Dermis microvascular lymphatic vessel endothelial cell (primary cell): ENCODE measurements at regions not wholly inside any gene's neighbourhood (a gene's known extent, or its start where the extent isn't known, plus 50 kb on each side); places are given as distances from the start of the nearest gene placed in this dataset.
A peak's percentile ranks its signal among the peaks of the same experiment; 100 is the strongest.
"Not testable (repeated sequence)": the region's sequence is repeated elsewhere in the genome, so short reads cannot be mapped to it uniquely, and the experiment has no call there.

Experiments used
- DNase-seq, 2 donors: peaks; one replicate each; pipeline versions ENCODE4 v3.0.0 to v3.0.0-alpha.2; 2010; ENCODE audit warnings: low read depth in 2 of 2

DNA sequence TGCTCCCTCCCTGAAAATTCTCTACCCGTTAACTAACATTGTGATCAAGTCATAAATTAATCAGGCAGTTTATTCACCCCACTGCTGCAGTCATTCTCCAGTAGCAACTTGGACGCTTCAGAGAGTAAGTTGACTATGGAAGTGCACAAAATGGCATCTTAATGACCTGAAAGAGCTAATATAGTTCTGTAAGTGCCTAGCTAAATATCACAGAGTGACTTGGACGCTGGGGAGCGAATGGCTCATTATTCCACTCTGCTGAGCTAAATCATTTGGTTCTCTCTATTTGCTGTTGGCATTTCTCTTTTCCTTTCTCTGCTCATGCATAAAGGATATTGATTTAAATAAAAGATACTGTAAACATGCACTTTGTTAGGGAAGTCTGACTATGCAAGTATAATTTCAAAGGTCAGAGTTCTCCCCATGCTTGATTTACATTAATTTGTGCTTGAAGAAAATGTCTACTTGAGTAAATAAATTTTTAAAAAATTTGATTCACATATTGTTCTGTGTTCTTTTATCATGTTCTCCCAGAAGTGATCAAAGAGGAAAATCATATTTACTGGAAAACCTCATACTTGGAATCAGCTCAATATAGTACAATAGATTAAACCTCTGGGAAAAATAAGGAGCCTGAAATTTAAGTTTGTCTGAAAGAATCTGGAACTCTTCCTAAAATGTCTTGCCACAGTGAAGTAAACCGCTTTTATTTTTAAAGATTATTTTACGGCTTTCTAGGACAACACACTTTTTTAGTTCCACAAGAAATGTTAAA is 169.5 kb upstream of the HAPLN1 start:
- DNase-seq, result no peak

DNA sequence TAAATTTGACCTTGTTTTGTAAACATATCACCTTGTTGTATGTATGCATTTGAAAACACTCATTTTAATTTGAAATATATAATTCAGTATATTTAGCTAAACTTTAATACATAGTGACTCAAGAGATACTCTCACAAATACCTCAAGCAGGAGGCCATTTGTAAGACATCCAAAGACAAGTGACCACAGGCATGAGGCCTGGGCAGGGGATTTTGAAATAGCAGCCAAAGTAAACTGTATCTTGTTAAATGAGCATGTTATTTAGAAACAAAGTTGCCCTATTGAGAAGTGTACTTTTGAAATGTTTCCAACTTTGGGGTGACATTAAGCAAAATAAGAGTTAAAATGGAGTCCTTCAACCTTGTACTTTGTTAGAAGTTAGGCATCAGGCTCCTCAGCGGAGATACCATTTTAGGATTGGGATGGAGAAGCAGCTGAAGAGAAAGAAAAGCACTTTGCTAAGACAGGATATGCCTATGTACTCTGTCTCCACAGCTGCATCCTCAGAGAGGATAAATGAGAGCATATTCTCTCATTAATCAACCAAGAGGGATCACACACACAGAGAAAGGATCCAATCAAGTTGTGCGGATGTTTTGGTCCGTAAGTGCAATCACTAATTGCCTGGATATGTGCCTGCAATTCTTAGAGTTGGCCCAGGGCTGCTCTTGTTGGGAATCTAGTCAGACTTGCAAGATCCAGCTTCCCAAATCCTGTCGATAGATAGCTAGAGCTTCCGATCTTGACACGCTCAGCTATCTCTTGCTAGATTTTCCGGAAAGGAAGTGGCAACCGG is 157.5 kb upstream of the HAPLN1 start:
- no peak for DNase-seq

DNA sequence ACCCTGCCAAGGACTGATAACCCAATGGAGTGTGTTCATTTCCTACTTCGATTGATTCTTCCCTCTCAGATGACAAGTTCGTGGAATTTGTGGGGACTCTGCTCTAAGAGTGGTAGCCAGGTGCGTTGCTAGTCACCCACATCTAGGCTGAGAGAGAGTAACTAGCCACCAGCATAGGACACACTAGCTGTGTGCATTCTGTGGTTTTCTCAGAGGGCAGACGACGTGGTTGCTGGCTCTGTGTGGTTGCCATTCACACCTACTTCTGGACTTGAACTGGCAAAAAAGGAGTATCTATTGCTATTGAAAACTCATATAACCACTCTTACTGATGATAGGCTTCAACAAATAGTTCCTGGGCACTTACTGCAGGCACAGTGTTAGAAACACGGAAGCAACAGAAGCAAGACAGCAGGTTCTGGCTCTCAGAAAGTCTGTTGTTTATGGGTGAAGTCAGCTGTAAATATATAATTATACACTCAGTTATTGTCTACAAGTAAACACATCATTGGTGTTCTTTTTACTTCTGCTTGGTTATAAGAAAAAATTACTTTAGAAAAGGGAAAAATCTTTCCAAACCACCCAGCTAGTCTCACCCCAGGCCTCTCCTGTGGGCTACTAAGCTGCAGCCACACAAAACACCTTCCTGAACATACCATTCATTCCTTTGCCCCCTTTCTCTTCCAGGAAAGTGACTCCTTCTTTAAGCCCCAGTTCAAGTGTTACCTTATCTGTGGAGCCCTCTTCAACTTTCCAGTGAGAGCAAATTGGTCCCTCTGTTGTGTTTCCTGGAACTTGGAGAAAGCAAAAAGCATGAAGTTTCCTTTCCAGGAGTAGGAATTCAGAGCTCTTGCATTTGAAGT is 151.1 kb upstream of the HAPLN1 start:
- no peak for DNase-seq

DNA sequence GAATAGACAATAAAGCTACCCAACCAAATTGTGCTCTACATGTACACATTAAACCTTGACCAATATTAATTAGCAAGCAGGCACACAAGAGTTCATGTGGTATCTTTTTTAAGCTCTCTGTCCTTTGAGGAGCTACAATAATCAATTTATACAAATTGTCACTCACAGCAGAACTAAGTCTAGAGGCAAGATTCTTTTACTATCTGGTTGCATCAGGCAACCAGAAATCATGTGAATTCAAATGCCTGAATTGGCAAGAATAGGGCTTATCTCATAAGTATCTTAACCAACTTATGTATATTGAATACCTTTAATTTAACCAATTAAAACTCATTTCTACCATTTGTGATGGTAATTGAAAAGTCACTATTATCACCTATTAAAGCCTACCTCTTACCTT is 145.5 kb upstream of the HAPLN1 start:
- DNase-seq, result no peak

DNA sequence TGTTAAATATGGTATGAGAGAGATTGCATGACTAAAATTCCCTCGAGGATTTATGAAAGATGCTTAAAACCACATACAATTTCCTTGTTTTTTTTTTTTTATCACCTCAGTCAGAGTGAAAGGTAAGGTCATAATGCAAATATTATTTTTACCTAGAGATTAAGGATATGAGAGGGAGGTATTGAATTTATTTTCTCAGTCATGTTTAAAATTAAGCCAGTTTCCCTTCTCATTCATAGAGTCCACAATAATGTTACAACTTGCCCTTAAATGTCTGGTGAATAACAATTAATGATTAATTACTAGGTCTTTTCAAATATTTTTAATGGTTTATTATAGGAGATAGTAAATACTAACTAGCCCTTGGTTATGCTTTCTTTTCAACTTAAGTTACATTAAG is 144.9 kb upstream of the HAPLN1 start:
- DNase-seq, result no peak

DNA sequence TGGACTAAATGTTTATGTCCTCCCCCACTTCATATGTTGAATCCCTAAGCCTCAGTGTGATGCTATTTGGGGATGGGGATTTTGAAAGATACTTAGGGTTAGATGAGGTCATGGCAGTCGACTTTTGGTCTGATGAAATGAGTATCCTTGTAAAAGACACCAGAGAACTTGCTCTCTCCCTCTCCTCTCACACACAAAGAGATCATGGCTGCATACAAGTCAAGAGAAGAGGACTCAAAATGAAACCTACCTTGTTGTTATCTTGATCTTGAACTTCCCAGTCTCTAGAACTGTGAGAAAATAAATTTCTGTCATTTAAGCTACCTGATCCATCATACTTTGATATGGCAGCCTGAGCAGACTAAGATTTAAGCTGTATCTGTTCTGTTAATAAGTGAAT is 144.0 kb upstream of the HAPLN1 start:
- no peak for DNase-seq

DNA sequence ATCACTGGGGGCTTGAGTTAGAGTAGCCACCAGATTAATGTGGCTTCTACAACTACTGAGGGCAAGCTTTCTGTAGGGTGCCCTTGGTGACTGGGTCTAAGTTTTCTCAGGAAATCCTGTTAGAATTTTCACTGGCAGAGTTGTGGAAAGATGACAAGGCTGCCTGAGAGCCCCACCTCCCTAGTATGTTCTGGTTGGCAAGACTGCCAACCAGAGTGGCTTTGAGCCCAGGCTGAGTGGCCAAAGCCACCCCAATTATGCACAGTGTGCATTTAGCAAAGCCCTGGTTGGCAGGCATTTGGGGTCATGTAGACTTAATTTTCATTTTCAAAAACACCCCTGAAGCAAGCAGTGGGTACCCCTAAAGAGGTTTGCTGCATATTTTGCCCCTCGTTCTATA is 136.7 kb upstream of the HAPLN1 start:
- no peak for DNase-seq

DNA sequence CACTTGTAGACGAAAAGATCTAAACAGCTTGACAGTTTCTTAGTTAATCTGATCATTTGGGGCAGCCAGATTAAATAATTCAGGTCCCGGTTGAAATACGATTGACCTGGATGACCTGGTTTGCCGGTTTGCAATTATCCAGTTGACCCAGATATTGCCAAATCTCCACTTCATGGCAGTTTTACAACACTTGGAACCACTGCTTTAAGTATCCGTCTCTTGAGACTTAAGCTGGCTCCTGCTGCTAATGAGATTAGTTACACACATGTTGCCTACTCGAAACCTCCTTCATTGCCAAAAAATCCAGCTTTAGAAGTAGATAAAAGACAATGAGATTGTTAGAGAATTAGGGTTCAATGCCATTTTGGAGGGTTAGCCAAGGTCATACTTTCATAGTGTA is 136.2 kb upstream of the HAPLN1 start:
- DNase-seq, result no peak

DNA sequence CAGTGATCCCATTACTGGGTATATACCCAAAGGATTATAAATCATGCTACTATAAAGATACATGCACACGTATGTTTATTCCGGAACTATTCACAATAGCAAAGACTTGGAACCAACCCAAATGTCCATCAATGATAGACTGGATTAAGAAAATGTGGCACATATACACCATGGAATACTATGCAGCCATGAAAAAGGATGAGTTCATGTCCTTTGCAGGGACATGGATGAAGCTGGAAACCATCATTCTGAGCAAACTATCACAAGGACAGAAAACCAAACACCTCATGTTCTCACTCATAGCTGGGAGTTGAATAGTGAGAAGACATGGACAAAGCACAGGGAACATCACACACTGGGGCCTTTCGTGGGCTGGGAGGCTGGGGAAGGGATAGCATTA is 129.8 kb upstream of the HAPLN1 start:
- DNase-seq, result not testable (repeated sequence)

DNA sequence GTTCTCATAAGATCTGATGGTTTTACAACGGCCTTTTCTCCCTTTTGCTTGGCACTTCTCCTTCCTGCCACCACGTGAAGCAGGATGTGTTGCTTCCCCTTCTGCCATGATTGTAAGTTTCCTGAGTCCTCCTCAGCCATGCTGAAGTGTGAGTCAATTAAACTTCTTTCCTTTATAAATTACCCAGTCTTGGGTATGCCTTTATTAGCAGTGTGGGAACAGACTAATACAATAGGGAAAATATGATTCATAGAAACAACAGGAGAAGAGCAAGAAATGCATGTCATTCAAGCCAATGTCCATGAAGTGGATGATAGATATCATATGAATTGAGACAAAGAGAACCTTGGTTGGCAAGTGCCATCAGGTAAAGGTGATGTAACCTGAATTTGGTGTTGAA is 128.3 kb upstream of the HAPLN1 start:
- DNase-seq, result peak in 1 of 2 donors; percentile 20

DNA sequence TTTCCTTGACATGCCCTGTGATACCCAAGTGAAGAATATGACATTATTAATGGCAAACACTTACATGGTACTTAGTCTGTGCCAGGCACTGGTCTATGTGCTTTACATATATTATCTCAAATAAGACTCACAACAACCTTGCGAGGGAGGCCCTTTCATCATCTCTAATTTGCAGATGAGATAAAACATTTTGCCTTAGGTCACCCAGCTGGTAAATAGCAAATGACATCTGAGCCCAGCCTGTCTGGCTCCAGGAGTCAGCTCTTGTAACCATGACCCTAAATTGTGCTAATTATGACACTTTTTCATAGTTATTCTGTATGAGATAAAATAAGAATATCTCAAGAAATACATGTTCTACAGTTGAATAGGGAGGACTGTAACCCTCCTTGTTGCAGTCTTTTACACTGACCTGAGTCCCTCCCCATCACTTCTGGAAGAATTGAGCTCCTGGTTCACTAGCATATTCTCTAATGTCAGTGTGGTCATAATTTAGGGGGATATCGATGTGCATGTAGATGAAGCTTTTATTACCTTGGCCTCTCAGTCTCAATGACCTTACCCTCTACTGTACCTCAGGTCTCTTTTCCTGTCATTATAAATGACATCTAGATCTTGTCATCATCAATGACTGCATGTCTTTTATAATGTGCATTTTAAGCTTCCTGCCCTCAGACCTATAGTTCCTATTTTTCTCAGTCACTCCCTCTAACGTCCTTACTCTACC is 126.1 kb upstream of the HAPLN1 start:
- no peak for DNase-seq

DNA sequence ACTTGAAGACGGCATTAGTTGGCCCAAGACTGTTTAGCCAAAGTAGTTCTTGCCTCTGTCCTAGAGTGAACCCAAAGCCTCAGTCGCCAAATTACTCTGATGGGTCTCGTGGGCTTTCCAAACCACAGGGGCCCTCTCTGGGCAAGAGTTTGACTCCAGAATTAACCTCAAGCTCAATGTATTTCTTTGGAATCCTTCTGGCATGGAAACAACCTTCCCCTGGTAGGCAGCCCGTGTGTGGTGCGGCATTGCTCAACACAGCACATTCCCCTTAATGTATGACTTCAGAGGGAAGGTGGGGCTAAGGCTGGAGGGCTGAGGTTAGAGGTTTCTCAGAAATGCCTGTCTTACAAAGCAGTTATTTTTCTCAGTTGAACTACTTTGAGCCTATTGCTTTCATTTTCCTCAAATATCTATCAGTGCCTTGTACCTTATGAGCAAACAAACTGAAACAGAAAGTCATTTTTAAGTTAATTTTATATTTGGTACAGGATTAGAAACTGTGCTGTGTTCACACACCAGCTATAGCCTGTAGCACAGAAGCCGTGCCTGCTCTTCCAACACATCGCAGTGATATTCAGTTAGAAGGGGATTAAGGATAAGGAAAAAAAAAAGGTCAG is 123.9 kb upstream of the HAPLN1 start:
- no peak for DNase-seq

DNA sequence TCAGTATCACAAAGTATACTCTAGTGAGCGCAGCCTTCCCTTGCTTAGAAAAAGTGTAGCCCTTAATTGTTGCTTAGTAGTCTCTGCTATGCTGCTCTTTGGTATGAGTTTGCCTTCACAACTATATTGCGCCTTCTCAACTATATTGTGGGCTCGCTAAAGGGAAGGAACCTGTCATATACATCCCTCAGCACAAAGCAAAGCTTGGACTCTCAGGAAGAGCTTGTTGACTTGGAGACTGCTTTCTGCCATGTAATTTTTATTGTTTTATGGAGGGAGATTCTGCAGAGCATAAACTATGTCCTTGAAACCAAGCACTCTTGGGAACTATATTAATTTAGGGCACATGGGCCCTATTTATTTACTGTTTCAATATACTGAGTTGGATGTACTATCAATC is 119.1 kb upstream of the HAPLN1 start:
- DNase-seq, result no peak

DNA sequence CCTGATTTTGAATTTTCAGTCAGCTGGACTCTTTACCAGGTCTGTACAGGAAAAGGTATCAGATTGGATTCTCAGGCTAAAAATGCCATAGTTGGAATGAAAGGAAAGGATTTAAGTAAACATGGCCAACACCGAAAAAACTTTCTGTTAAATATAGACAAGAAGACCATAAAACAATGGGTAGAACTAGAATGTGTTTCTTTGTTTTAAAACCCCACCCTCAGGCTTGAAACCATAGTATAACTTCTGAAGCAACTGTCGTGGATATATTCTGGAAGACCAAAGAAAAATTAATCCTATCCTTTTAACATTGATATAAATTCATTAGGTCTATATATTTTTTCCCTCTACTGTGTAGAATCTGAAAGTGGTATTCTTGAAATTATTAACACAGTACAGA is 118.6 kb upstream of the HAPLN1 start:
- no peak for DNase-seq

DNA sequence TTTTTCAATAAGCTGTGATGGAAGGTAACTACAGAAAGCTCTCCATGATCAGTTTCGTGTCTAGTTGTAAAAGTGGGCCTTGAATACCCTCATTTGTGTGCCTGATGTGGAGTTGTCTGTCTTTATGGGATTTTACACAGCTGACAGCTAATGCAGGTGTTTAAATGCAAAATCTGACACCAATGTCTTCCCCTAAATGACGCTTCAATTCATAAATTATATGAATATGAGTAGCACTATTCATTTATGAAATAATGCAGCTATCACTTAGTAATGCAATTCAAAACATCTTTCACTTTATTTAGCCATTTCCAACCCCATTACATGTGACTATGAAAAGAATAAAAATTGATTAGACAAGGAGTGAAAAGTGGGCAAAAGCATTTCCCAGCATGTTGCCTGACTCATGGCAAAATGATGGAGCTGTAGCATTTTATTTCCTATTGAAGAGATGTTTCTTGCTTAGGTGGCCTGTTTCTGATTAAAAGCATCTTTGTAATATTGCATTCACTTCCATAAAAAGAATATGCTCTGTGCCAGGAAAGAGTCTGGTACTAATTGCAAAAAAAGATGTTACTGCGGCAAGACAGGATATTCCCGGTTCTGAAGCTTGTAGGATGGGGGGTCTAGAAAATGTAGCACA is 116.7 kb upstream of the HAPLN1 start:
- no peak for DNase-seq

DNA sequence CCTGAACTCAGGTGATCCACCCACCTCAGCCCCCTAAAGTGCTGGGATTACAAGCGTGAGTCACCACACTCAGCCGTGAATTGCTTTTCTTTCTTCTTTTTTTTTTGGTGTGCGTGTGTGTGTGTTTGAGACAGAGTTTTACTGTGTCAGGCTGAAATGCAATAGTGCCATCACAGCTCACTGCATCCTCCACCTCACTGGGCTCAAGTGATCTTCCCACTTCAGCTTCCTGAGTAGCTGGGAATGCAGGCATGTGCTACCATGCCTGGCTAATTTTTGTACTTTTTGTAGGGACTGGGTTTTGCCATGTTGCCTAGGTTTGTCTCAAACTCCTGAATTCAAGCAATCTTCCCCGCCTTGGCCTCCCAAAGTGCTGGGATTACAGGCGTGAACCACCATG is 113.7 kb upstream of the HAPLN1 start:
- DNase-seq, result no peak

DNA sequence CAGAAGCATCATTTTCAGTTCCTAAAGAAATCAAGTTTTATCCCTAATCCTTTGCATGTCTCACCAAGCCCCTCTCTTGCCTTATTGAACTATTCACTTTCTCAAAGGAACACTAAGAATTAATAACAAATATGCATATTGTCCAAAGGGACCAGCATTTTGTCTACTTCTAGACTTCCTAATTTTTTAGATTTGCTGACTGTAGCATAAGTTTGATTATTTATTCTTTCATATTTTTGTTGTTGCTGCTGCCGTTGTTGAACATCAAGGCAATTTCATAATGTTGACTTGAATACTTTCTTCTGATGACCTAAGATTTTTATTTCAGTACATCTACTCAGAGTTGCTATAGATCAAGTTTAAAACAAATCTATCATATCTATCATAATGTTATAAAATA is 111.2 kb upstream of the HAPLN1 start:
- no peak for DNase-seq

DNA sequence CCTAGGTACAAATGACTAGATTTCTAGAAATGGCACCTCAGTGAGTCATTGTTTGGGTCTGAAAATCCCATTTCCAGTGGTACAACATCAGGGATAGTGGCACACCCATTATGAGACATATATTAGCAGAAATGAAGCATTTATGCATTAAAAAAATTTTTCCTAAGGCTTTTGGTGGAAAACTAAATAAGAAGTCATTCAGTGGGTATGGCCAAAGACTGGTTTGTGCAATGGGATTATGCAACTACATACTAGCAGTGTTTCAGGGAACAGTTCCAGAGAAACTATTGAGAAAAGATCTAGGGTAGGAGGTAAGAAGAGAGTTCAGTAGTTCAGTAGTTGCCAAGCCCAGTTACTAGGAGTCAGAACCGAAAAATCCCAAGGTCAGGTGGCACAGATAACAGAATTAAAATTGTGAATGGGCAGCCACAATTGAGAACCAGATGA is 106.5 kb upstream of the HAPLN1 start:
- DNase-seq, result peak in 1 of 2 donors; percentile 1

DNA sequence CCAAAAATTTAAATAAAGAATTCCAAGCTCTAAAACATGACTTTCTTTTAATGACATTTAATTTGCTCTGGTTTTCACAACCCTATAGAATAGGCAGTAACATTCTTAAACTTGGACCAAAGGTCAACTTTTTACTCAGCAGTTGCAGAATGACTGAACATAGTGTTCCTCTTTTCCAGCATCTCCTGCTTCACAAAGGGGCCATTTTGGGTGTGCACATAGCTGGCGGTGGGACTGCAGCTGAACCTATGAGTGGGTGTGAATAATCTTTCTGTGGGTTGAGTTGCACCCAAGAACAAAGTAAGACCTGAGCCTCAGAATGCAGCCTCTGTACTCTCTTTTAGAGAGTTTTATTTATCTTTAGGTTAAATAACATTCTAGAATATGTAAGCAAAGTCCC is 96.9 kb upstream of the HAPLN1 start:
- DNase-seq, result no peak

DNA sequence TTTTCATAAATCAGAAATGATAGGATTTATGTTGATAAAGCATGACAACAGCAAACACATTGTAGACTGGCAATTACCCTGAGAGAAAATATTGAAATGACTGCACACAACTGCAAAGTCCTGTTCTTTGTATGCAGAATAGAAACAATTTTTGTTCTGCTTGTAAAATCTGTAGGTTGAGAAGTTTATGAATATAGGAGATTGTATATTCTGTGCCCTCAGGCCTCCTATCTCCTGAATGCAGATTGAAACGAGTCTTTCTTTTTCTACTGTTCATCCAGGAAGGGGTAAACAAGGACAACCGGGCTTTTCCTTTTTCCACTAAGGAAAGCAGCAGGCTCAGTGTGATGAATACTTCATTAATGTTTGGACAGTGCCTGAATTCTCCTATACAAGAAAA is 95.0 kb upstream of the HAPLN1 start:
- DNase-seq, result no peak

DNA sequence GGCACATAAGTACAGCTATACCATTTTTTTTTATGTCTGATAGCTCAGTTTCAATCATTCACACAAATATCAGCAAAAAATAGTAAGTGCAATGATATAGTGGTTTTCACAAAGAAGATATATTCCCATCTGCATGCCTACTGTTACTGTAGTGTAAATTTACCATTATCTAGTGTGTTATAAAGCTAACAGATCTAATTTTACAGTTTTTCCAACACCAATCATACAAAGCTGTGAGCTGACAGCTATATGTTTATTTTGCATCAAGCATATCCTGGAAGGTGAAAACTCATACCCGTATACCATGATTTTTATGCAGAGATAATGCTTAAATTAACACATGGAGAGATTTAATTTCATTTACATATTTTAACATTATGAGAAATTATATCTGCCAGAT is 89.9 kb upstream of the HAPLN1 start:
- no peak for DNase-seq
